NCI-H2227 (cell line): ENCODE measurements at regions not wholly inside any gene's neighbourhood (a gene's known extent, or its start where the extent isn't known, plus 50 kb on each side); places are given as distances from the start of the nearest gene placed in this dataset.

ENCODE experiments used
- DNase-seq: peaks from one replicate; lab custom pipeline; 2025; ENCODE audit not compliant: unreplicated experiment; lab: John Stamatoyannopoulos, UW

DNA sequence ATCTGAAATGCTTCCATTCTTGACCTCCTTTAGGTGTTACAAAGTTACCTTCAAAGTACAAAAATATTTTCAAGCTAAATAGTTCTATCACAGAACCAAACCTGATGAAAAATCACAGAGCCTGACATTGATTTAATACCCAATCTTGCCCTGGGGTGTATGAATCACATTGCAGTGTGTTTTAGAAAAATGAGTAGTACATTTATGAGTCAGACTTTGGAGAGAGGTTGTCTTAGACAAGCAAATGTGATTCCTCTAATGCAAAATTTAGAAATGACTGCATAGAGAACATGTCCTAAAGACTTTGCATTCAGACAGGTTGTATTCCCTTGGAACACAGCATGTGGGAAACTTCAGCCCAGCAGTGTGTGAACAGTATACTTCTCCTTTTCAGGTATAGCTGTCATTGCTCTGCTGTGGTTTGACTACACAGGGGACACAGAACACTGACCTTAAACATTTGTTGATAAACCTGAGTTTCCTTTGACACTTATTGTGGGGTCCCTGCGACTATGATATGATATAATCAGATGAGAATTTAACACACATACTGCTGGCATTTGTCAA lies 972.1 kb downstream of the JRKL start:
- DNase-seq = no peak

DNA sequence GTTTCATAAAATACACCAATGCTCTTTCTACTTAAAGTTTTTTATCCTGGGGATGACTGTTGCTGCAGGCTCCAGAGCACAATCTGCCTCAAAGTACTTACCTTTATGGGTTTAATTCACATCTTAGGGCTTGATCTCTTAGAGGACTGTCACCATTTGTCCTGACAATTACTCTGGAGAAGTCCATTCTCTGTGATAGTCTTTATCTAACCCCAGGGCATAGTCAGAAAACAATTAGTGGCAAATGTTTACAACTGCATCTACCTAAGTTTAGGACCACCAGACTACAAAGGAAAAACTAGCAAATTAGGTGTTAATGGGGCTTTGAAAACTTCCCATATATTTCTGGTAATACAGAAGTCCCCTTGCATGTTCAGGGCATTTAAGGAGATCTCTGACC lies 973.5 kb downstream of the JRKL start:
- DNase-seq = no peak

DNA sequence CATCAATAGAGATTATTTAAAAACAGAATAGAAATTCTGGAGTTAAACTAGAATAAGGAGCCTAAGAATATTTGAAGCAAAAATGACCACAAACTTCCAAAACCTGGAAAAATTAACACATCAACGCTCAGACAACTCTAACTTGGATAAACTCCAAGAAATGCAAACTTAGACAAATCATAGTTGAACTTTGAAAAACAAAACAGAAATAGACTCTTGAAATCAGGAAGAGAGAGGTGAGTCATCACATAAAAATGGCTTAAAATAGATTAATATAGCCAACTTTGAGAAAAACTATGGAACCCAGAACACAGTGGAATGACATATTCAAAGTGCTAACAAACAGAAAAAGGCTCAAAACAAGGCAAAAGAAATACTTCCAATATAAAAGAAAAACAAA lies 974.2 kb downstream of the JRKL start:
- DNase-seq = no peak

DNA sequence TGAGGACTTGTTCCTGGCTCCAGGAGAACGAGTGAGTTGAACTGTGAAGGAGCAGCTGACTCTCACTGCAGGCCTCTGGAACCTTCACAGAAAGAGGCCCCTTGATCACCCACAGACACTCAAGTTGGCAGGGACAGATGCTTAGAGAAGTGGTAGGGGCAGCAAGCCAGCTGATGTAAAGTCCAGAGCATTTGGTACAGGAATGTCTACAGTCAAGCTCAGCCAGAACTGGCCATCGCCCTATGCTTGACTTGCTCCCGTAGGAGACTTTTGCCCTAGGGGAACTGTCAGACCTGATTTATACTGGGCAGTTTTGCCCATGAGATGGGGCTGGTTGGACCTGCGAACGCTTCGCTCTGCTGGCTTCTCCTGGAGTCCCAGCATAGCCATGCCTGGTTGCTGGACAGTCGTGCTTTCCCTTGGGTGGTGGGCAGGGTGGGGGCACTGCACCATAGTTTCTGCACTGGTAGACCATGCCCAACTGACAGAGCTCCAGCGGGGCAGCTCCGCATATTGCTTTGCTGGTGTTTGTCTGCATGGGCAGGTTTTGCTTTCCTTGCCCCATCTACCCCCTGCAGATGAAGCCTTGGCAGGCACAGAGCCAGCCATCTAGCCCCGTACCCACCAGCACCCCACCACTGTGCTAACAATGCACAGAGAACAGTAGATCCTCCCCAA lies 977.7 kb downstream of the JRKL start:
- DNase-seq = no peak

GRCh38 chr11:97389270-97389669 lies 999.5 kb downstream of the JRKL start:
- DNase-seq = no peak

- no peak for DNase-seq
These were observed 1008.4 kb downstream of the JRKL start for GRCh38 chr11:97398246-97398645.

- DNase-seq = no peak
These were observed 1019.3 kb downstream of the JRKL start for GRCh38 chr11:97409141-97409540.

DNA sequence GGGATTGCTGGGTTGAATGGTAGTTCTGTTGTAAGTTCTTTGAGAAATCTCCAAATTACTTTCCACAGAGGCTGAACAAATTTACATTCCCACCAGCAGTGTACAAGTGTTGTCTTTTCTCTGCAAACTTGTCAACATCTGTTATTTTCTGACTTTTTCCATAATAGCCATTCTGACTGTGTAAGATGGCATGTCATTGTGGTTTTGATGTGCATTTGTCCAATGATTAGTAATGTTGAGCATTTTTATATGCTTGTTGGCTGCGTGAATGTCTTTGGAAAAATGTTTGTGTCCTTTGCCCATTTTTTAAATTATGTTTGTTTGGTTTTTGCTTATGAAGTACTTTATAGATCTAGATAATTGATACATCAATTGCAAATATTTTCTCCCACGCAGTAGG lies 1025.0 kb downstream of the JRKL start:
- no peak for DNase-seq

DNA sequence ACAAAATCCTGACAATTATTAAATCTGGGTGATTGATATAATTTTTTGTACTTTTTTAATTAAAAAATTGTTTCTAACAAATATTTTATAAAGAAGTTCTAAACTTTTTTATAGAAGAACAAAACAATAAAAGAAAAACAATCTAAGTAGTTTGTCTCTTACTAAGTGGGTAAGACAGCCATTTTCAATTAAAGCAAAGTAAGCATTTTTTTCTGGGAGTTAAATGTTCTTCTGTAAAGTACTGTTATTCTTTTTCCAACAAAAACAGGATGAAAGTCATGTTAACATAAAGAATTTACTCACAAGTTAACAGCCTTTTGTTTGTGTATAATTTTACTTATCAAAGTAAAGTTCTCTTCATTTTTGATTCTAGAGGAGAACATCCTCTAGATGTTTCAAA lies 1029.9 kb downstream of the JRKL start:
- no peak for DNase-seq

- DNase-seq = no peak
These were observed 1038.5 kb downstream of the JRKL start for GRCh38 chr11:97428247-97428790.

- no peak for DNase-seq
These were observed 1041.1 kb downstream of the JRKL start for GRCh38 chr11:97430877-97431276.

GRCh38 chr11:97432926-97433325 lies 1043.1 kb downstream of the JRKL start:
- no peak for DNase-seq

DNA sequence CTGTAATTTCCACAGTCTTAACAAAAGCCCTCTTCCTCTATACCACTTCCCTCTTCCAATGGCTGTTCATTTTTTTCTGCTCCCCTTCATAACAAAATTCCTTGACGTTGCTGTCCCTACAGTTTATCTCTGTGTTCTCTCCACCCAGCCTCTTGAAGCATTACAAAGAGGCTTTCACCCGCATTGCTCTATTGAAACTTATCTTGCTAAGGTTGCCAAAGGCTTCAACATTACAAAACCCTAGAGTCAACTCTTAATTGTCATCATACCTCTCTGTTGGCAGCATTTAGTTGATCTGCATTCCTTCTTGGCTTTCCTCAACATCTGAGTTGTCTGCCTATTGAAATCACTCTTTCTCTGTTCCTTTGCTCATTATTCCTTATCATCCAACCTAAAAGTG lies 1055.7 kb downstream of the JRKL start:
- DNase-seq = no peak

DNA sequence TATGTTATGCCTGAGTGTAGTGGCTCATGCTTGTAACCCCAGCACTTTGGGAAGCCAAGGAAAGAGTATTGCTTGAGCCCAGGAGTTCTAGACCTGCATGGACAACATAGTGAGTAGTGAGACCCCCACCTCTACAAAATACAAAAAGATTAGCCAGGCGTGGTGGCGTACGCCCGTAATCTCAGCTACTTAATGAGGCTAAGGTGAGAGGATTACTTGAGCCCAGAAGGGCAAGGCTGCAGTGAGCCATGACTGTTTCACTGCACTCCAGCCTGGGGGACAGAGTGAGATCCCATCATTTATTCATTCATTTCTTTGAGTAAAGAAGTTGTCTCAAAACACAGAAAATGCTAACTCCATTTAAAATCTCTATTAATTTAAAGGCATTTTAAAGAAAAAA lies 1061.6 kb downstream of the JRKL start:
- DNase-seq = no peak

GRCh38 chr11:97454988-97455387 lies 1065.2 kb downstream of the JRKL start:
- no peak for DNase-seq

DNA sequence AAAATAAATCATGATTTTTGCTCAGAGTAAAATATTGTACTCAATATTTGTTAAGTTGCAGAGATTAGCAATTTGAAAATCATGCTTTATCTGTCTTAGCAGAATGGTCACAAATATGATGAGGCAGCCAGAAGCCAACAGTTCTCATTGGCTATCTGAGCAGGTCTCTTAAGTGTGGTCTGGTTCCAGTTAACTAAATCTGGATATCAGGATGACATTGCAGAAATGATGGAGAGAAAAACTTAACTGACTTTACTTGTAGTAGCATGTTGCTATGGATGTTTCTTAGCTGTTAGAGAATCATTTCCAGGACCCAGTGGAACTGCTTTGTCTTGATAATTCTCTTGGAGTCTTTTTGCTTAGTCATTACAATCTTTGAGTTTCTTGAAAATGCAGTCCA lies 1070.3 kb downstream of the JRKL start:
- no peak for DNase-seq

DNA sequence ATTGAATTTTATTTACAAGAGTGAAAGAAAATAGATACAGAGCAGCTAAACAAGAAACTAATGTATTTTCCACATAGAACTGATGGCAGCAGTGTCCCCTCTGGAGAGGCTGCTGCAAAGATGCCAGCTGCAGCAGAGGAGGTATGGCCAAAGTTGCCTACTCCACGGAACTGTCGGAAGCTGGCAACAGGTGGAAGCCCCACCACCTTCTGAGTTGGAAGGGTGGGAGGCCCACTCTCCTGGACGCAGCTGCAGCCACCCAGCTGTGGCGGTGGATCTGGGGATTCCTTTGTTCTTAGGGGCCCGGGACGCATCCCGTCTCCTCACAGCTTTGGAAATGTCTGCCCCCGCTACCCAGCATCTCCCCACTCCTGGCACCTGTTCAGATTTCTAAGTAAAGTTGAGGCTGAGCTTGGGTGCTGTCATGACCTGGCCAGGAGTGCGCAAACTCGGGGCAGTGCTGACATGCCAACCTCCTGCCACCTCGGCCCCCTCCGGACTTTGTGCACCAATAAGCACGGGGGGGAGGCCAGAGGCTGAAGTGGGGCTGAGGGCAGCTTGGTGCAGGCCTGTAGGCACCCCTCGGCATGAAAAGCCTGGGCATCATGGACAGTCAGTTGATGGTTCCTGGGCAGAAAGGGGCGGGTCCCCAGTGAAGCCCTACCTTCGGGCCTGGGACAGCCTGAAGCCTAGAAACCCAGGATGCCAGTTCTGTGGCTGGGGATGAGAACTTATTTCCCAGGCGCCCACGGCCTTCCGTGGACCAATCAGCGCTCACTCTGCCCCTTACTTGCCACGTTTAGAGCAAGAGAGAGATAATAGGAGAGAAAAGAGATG lies 1071.4 kb downstream of the JRKL start:
- no peak for DNase-seq

GRCh38 chr11:97461934-97462333 lies 1072.1 kb downstream of the JRKL start:
- DNase-seq = no peak

GRCh38 chr11:97463891-97464290 lies 1074.1 kb downstream of the JRKL start:
- DNase-seq = no peak

DNA sequence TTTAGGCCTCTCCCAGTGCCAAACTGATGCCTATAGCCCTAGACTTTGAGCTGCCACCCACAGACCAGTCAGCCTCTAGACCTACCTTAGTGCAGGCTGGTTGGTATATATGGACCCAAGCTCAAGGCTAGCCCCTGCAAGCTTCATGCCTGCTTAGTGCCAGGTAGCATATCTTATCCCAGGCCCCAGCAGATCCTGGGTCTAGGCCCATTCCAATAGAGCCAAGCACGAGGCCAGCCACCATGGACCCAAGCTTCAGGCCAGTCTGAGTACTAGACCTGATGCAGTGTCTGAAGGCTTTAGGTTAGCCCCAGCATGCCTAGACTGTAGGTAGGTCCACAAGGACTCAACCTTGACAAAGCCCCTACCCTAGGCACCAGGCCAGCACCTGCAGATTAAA lies 1081.7 kb downstream of the JRKL start:
- DNase-seq = no peak

GRCh38 chr11:97487387-97487786 lies 1097.6 kb downstream of the JRKL start:
- DNase-seq = no peak

GRCh38 chr11:97498891-97499290 lies 1109.1 kb downstream of the JRKL start:
- no peak for DNase-seq
